ENCODE measurements at regions not wholly inside any gene's neighbourhood (a gene's known extent, or its start where the extent isn't known, plus 50 kb on each side); places are given as distances from the start of the nearest gene placed in this dataset.

GRCh38 chr6:55100686-55101085 is 73.6 kb upstream of the HCRTR2 start:
- TF ChIP-seq POLR2A (IDR thresholded peaks at IDR 0.05) (no peak), CTCF (IDR thresholded peaks at IDR 0.05) (no peak)
